SKM-1 treated with dmso at 0.1 percent for 144 hours (cell line): ENCODE measurements at regions not wholly inside any gene's neighbourhood (a gene's known extent, or its start where the extent isn't known, plus 50 kb on each side); places are given as distances from the start of the nearest gene placed in this dataset.
"Not testable (repeated sequence)": the region's sequence is repeated elsewhere in the genome, so short reads cannot be mapped to it uniquely, and the experiment has no call there.

Experiments used
- DNase-seq: peaks from one replicate; lab custom pipeline; 2025; ENCODE audit not compliant: unreplicated experiment; lab: John Stamatoyannopoulos, UW

GRCh38 chr4:131113273-131113672 lies 2017.3 kb downstream of the C4orf33 start:
- DNase-seq: no peak

GRCh38 chr4:131113704-131114103 lies 2017.8 kb downstream of the C4orf33 start:
- DNase-seq: no peak

- no peak for DNase-seq
Measured at GRCh38 chr4:131119661-131120060, 2023.7 kb downstream of the C4orf33 start.

- no peak for DNase-seq
Measured at GRCh38 chr4:131137196-131137595, 2011.9 kb upstream of the PCDH10 start.

- DNase-seq: no peak
Measured at GRCh38 chr4:131159261-131159660, 1989.8 kb upstream of the PCDH10 start.

- no peak for DNase-seq
Measured at GRCh38 chr4:131192318-131192717, 1956.8 kb upstream of the PCDH10 start.

- DNase-seq: no peak
Measured at GRCh38 chr4:131207589-131207988, 1941.5 kb upstream of the PCDH10 start.

GRCh38 chr4:131248314-131248713 lies 1900.8 kb upstream of the PCDH10 start:
- DNase-seq: no peak

GRCh38 chr4:131251321-131251720 lies 1897.8 kb upstream of the PCDH10 start:
- DNase-seq: no peak

- no peak for DNase-seq
Measured at GRCh38 chr4:131257241-131257640, 1891.9 kb upstream of the PCDH10 start.

- no peak for DNase-seq
Measured at GRCh38 chr4:131258361-131258760, 1890.7 kb upstream of the PCDH10 start.

GRCh38 chr4:131288441-131288840 lies 1860.7 kb upstream of the PCDH10 start:
- no peak for DNase-seq

- no peak for DNase-seq
Measured at GRCh38 chr4:131296192-131296591, 1852.9 kb upstream of the PCDH10 start.

- DNase-seq: no peak
Measured at GRCh38 chr4:131302108-131302507, 1847.0 kb upstream of the PCDH10 start.

- no peak for DNase-seq
Measured at GRCh38 chr4:131304686-131305085, 1844.4 kb upstream of the PCDH10 start.

- no peak for DNase-seq
Measured at GRCh38 chr4:131309628-131310027, 1839.5 kb upstream of the PCDH10 start.

GRCh38 chr4:131316086-131316485 lies 1833.0 kb upstream of the PCDH10 start:
- DNase-seq: no peak

- DNase-seq: no peak
Measured at GRCh38 chr4:131337936-131338335, 1811.2 kb upstream of the PCDH10 start.

- no peak for DNase-seq
Measured at GRCh38 chr4:131339137-131339536, 1810.0 kb upstream of the PCDH10 start.

GRCh38 chr4:131344761-131345160 lies 1804.3 kb upstream of the PCDH10 start:
- no peak for DNase-seq

GRCh38 chr4:131347816-131348215 lies 1801.3 kb upstream of the PCDH10 start:
- no peak for DNase-seq

GRCh38 chr4:131348263-131348662 lies 1800.8 kb upstream of the PCDH10 start:
- DNase-seq: no peak

- not testable (repeated sequence) for DNase-seq
Measured at GRCh38 chr4:131352371-131352770, 1796.7 kb upstream of the PCDH10 start.

- no peak for DNase-seq
Measured at GRCh38 chr4:131366714-131367113, 1782.4 kb upstream of the PCDH10 start.
